ENCODE measurements at regions not wholly inside any gene's neighbourhood (a gene's known extent, or its start where the extent isn't known, plus 50 kb on each side); places are given as distances from the start of the nearest gene placed in this dataset.

- Histone ChIP-seq H3K4me3 (ENCODE audit: low read depth, low read length) (no peak overlapping the region), H3K27me3 (ENCODE audit: control insufficient read depth, insufficient read depth, low read length) (peaks cover 2% of the 10 kb centered on the region; the same call in 1 of the 2 replicates), H3K36me3 (ENCODE audit: control insufficient read depth, insufficient read depth, low read length) (no peaks in the 10 kb centered on the region)
- no peak for DNase-seq (ENCODE audit: low read depth)
- no peak for TF ChIP-seq CTCF (IDR thresholded peaks at IDR 0.05; ENCODE audit: insufficient read depth, low read depth, low read length)
- POLR2A ChIA-PET, result no interaction called here
- CTCF ChIA-PET, result no interaction called here
Observed at GRCh38 chr3:64814351-64814750, 126.6 kb upstream of the ADAMTS9 start.

DNA sequence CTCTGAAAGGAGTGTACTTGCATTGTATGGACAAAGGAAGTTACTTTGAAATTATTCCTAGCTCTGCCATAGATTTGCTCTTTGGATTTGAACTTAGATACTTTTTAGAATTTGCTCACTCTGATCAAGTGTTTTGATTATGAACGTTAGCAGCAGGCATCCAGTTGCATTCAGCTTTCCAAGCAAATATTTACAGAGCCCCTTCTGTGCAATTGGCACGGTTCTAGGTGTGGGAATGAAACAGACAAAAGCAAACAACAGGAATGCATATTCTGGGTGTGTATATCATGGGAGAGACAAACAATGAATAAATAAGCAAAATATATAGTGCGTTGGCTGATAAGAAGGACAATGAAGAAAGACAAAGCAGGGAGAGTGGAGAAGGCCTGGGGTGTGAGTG, 125.5 kb upstream of the ADAMTS9 start:
- ChIA-PET POLR2A (no interaction called here), CTCF (interaction anchor here (1.0 kb wide), 1 partner anchor 10 kb away, joined by 3 read pairs; no protein-coding TSS in a partner anchor)
- no peak for DNase-seq (ENCODE audit: low read depth)
- H3K4me3 ChIP-seq (ENCODE audit: low read depth, low read length), result no peak overlapping the region
- no peaks in the 10 kb centered on the region for H3K36me3 ChIP-seq (ENCODE audit: control insufficient read depth, insufficient read depth, low read length)
- TF ChIP-seq CTCF (IDR thresholded peaks at IDR 0.05; ENCODE audit: insufficient read depth, low read depth, low read length), result no peak
- H3K27me3 ChIP-seq (ENCODE audit: control insufficient read depth, insufficient read depth, low read length), result peaks cover 2% of the 10 kb centered on the region; the same call in 1 of the 2 replicates

GRCh38 chr3:64809086-64809485, 121.3 kb upstream of the ADAMTS9 start:
- POLR2A ChIA-PET, result no interaction called here
- CTCF ChIA-PET, result interaction anchor here (1.3 kb wide), 1 partner anchor 16 kb away, joined by 3 read pairs; no protein-coding TSS in a partner anchor
- DNase-seq (ENCODE audit: low read depth), result no peak
- H3K4me3 ChIP-seq (ENCODE audit: low read depth, low read length), result no peak overlapping the region
- TF ChIP-seq CTCF (IDR thresholded peaks at IDR 0.05; ENCODE audit: insufficient read depth, low read depth, low read length), result no peak
- no peaks in the 10 kb centered on the region for H3K36me3 ChIP-seq (ENCODE audit: control insufficient read depth, insufficient read depth, low read length)
- no peaks in the 10 kb centered on the region for H3K27me3 ChIP-seq (ENCODE audit: control insufficient read depth, insufficient read depth, low read length)

- TF ChIP-seq CTCF (IDR thresholded peaks at IDR 0.05; ENCODE audit: insufficient read depth, low read depth, low read length), result no peak
- no peak overlapping the region for H3K4me3 ChIP-seq (ENCODE audit: low read depth, low read length)
- H3K36me3 ChIP-seq (ENCODE audit: control insufficient read depth, insufficient read depth, low read length), result no peaks in the 10 kb centered on the region
- CTCF ChIA-PET, result interaction anchor here (0.6 kb wide), 1 partner anchor 374 kb away, joined by 3 read pairs; no protein-coding TSS in a partner anchor
- POLR2A ChIA-PET, result no interaction called here
- DNase-seq (ENCODE audit: low read depth), result no peak
- H3K27me3 ChIP-seq (ENCODE audit: control insufficient read depth, insufficient read depth, low read length), result no peaks in the 10 kb centered on the region
Observed at GRCh38 chr3:64808061-64808460, 120.3 kb upstream of the ADAMTS9 start.

DNA sequence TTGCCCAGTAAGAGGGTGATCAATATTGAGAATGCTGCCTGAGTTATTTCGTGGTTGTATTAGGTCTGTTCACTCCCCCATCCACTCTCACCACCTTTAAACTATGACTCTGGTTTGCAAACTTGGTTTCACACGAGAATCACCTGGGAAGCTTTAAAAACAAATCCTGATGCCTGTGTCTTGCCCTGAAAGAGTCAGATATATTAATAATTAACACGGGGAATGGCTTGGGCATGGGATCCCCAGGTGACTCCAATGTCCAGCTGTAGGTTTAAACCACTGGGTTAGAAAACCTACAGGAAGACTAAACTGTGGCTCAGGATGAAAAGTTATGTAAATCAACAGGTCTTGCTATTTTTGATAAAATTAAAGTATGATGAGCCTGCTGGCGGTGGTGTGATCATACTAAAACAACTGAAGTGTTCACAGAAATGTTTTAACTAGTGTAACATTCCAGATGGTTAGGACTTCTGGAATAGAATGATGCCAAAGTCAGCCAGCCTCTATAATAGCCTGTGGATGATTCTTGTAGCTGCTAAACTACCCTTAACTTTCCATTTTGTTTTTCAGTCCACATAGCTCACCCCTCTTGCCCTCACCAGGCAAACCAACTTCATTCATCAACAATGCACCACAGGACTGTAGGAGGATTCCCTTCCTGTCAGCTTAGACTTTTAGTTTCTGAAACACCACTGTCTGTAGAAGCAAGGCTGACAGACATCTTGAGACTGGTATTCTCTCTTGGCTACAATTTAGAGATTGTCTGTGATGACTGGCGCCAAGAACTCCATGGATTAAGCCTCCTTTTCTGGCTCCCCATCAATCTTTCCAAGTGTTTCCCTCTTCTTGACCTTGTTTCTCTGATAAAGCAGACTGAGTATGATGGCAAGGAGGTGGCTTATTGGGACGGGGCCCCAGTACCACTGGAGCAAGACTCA, 119.1 kb upstream of the ADAMTS9 start:
- no peaks in the 10 kb centered on the region for H3K27me3 ChIP-seq (ENCODE audit: control insufficient read depth, insufficient read depth, low read length)
- TF ChIP-seq CTCF (IDR thresholded peaks at IDR 0.05; ENCODE audit: insufficient read depth, low read depth, low read length), result no peak
- CTCF ChIA-PET, result interaction anchor here (0.7 to 1.1 kb wide), 2 partner anchors 19 to 161 kb away, joined by 4 read pairs; no protein-coding TSS in a partner anchor
- no peak overlapping the region for H3K4me3 ChIP-seq (ENCODE audit: low read depth, low read length)
- DNase-seq (ENCODE audit: low read depth), result no peak
- POLR2A ChIA-PET, result no interaction called here
- no peaks in the 10 kb centered on the region for H3K36me3 ChIP-seq (ENCODE audit: control insufficient read depth, insufficient read depth, low read length)

All from BJ (cell line).